ENCODE measurements at regions not wholly inside any gene's neighbourhood (a gene's known extent, or its start where the extent isn't known, plus 50 kb on each side); places are given as distances from the start of the nearest gene placed in this dataset.
"Not testable (repeated sequence)": the region's sequence is repeated elsewhere in the genome, so short reads cannot be mapped to it uniquely, and the experiment has no call there.

DNA sequence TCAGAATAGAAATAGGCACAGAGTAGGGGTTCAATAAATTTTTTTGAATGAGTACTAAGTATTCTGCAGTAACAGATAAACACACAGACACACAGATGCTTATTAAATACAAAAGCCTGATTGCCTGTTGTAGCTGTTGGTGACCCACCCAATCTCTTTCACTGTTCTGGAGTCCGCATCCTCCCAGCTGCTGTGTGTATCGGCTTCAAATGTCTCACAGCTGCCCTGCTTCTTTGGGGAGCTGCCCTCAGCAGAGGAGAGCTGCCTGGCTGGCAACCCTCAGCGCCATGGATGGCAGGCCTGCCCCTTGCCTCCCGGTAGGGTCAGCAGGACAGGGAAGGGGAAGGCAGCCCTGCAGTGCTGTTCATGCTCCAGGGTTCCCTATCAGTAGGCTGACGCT, 50.5 kb upstream of the PRNP start:
- no peak for DNase-seq

DNA sequence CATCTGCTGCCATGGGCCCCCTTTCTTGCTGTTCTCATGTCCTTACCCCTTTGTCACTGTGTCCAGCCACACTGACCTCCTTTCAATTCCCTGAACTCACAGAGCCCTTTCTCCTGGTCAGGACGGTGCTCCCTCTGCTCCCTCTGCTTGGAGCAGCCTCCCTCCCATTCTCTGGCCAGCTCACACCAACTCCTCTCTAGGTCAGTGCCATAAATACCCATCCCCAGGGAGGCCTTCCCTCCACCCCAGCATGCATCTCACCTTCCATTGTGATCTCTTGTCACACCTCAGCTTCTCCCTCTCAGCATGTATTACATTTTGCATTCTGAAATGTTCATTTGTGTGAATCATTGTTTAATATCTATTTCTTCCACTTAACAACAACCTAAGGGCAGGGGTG, 50.9 kb upstream of the PRNP start:
- DNase-seq = no peak

DNA sequence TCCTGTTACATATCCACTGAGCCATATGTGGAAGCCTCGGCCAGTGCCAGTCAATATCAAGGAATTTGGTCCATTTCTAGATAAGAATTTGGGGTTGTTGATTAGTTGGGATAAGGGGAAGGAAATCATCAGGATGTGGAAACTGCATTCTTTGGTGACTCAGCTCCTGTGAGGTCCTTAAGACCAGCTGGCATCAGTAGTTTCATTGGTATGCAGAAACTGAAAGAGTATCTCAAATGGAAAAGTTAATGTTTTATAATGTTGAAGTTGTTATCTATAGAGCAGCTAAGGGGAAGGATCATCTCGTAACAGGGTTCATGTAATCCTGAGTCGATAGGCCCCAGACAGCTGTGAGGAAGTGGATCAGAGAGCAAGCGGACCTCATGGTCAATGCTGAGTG, 52.5 kb upstream of the PRNP start:
- DNase-seq = peak; percentile 59 to 61

DNA sequence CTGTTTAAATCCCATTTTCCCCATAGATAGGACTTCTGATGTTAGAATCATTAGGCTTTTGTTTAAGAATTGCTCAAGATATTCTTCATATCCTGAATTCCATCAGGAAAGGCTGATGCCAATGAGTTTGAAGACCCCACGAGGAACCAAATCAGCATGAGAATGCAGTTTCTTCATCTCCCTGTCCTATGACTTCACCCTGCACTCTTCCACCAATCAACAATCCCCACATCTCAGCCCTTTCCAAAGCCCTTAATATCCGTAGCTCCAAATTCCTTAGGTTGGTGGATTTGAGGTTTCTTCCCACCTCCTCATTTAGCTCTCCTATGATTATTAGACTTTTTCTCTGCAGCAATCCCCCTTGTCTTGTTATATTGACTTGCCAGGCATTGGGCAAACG, 52.9 kb upstream of the PRNP start:
- no peak for DNase-seq

DNA sequence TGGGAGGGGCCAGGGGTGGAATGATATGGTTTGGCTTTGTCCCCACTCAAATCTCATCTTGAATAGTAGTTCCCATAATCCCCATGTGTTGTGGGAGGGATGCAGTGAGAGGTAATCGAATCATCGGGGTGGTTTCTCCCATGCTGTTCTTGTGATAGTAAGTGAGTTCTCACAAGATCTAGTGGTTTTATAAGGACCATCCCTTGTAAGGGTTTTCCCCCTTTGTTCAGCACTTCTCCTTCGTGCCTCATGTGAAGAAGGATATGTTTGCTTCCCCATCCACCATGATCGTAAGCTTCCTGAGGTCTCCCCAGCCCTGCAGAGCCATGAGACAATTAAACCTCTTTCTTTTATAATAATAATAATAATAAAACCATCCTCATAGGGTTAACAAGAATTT, 53.4 kb upstream of the PRNP start:
- DNase-seq = peak; percentile 57 to 62

DNA sequence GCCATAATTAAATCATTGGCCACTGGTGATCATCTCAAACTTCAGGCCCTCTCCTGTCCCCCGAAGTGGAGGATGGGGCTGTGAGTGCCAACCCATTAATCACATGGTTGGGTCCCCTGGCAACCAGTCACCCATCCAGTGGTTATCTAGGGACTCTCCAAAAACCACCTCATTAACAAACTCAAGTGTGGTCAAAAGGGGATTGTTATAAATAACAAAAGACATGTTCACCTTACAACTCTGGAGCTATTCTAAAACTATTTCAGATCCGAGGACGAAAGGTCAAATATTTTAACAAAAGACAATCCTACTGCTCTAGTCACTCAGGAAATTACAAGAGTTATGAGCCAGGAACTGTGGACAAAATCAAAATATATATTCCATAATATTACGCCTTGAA, 60.0 kb upstream of the PRNP start:
- no peak for DNase-seq

DNA sequence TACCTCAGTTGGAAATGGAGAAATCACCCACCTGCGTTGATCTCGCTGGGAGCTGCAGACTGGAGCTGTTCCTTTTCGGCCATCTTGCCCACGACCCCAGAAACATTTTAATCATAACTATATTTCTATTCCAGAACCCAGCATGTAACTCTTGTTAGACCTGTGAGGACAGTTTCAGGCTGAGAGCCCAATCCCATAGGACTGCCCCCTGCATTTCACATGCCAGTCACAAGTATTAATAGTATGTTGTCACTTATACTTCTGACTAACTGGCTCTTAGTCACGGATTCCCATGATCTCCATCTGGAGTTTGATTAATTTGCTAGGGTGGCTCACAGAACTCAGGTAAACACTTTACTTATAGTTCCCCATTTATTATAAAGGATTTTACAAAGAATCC, 60.6 kb upstream of the PRNP start:
- DNase-seq = no peak

DNA sequence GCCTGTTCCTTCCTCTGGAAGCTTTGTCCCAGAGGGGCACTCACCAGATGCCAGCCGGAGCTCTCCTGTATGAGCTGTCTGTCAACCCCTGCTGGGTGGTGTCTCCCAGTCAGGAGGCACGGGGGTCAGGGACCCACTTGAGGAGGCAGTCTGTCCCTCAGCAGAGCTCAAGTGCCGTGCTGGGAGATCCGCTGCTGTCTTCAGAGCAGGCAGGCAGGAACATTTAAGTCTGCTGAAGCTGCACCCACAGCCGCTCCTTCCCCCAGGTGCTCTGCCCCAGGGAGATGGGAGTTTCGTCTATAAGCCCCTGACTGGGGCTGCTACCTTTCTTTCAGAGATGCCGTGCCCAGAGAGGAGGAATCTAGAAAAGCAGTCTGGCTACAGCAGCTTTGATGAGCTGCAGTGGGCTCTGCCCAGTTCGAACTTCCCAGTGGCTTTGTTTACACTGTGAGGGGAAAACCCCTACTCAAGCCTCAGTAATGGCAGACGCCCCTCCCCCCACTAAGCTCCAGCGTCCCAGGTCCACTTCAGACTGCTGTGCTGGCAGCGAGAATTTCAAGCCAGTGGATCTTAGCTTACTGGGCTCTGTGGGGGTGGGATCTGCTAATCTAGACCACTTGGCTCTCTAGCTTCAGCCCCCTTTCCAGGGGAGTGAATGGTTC, 61.5 kb upstream of the PRNP start:
- DNase-seq = not testable (repeated sequence)

DNA sequence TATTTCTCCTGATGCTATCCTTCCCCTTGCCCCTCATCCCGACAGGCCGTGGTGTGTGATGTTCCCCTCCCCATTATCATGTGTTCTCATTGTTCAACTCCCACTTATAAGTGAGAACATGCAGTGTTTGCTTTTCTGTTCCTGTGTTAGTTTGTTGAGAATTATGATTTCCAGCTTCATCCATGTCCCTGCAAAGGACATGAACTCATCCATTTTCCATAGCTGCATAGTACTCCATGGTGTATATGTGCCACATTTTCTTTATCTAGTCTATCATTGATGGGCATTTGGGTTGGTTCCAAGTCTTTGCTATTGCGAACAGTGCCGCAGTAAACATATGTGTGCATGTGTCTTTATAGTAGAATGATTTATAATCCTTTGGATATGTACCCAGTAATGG, 67.1 kb upstream of the PRNP start:
- not testable (repeated sequence) for DNase-seq

DNA sequence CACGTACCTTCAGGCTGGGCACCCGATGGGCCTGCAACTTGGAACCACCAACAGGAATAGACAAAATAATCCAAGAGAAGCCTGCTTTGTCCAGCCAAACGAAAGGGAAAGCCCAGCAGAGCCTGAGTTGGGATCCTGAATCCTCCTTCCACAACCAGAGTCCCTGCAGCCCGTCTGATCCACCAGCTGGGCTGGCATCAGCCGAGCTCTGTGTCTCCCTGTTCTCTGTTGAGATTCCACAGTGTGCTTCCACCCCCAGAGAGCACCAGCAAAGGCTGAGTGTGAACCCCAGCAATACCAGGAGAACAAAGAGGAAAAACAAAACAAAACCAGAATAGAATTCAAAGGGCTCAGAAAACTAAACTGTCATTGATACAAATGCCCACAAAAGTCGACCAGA, 68.8 kb upstream of the PRNP start:
- DNase-seq = no peak

DNA sequence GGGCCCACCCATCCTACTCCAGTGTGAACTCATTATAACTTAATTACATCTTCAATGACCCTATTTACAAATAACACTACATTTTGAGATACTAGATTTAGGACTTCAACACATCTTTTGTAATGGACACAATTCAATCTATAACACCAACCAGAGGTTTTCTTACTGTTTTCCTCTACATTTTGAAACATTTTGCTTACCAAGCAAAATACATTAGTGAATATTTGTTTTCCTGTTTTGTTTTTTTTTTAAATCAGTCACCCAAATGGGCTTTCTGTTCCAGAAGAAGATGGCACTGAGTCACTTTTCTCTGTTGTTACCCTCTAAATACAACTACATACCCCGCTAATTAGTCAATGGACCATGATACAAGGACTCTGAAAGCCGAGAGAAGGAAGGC, 69.2 kb upstream of the PRNP start:
- DNase-seq = no peak

DNA sequence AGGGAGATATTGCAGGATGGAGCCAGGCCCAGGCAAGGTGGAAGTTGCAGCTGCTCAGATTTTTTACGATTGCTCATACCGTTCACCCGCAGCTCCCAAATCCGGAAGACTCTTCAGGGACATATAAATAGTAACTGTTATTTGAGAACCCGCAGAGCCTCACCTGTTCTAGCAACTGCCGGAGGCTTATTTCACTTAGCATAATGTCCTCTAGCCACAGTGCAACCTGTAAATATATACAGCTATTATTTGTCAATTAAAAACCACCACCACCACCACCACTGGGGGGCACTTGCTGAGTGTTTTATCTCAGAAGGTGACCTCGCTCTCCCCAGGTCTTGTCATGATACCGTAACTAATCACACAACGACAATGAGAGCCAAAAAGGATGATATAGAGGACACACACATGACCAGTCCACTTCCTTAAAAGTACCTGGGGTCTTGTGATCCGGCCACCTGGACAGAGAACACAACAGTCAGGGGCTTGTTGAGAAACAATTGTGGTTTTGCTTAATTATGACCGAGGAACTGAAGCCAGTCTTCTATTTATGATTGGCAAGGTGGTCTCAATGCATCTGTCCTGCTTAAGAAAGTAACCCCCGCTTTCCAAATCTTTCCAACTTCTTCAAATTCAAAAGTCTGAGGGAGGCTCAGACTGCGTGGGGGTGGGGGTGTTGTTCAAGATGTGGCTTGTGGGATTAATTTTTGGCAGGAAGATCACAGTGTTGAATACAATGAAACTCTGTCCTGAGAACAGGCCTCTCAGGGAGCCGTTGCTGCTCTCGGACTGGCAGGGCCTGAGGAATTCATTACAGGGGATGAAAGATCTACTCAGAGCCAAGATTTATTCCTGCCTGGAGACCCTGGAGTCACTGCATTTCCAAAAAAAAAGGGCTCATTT, 72.3 kb upstream of the PRNP start:
- peak; percentile 48 to 83 for DNase-seq

DNA sequence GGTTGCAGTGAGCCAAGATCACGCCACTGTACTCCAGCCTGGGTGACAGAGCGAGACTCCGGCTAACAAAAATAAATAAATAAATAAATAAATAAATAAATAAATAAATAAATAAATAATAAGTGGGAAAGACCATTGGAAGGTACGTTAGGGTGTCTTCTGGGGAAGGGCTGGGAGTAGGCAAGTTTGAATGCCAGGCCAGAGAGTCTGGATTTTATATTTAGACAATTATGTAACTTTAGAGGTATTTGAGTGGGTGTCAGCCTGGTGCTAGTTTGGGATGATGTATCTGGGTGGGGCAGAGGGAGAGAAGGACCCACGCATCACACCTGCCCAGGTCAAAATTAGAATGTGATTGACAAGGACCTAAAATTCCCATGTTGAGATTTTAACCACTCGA, 73.1 kb upstream of the PRNP start:
- no peak for DNase-seq

DNA sequence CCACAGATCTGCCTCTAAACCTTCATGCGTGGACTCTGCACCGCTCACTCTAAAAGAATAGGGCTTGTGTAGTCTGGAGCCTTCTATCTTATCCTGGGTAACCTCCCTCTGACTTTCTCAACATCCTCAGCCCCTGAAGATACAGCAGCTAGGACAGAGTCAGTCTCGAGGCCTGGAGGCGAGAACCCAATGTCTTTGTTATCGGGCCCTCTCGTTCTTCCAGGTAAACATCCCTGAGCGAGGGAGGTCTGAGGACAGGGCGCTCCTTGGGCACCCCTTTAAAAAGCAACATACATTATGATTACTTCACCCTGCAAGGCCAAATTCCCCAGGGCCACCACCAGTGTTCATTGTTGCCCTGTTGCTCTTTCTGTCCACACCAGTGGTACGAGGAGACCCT, 75.4 kb upstream of the PRNP start:
- DNase-seq = no peak

DNA sequence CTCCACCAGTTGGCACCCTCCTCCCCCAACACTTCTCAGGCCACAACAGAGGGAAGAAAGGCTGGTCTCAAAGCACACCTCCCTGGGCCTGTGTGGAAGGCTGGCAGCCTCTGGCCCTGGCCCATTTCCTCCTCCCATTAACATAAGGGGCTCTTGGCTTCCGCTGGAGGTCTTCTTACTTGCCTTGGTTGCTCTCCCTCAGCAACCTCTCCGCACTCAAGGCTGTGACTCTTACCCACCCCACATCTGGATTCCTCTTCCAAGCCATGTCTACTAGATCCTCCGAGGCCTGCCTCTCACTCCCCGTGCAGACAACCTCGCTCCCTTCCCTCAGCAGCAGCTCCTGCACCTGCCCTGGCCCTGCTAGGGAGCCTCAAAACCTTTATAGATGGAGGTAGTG, 76.7 kb upstream of the PRNP start:
- DNase-seq = no peak

DNA sequence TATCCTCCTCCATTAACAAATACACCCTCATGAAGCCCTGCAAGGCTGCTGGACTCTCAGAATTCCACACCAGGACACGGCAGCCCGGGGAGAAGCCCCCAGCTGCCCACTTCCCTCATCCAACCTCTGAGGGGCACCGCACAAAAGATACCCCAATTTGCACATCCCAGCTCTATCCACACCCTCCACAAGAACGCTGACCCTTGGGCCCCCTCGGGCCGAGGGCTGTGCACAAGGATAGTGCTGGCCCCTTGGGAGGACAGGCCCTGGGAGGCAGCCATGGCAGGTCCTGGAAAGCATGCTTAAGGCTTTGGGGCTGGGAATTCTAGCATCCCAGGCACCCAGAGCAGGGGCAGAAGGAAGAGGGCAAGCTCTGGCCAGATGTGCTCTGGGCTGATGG, 77.4 kb upstream of the PRNP start:
- no peak for DNase-seq

DNA sequence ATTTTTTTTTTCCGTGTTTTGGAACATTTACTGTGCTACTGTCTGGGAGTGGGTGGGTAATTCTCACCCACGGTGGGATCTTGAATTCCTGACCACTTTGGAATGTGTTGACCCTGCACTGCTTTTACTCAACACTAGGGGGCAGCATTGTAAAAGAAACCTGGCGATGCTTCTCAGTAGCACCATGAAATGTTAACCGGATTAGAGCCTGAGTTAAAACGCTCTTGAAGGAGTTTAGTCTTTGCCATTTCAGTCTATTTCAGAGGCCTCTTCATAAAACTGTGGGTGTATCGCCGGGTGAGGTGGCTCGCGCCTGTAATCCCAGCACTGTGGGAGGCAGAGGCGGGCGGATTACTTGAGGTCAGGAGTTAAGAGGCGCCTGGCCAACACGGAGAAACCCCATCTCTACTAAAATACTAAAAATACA, 79.0 kb upstream of the PRNP start:
- peak; percentile 66 to 91 for DNase-seq

DNA sequence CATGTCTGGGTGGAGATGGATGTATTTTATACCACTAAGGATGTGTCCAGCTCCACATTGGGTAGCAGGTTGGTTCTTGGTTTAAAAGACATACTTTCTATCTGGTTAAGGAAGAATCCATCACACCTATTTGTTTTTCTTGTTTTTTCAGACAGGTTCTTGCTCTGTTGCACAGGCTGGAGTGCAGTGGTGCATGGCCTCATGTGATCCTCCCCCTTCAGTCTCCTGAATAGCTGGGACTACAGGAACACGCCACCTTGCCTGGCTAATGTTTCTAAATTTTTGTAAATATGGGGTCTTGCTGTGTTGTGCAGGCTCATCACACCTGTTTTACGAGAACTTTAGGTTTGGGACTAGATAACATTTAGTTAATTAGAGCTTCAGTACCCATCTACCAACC, 80.2 kb upstream of the PRNP start:
- DNase-seq = no peak

DNA sequence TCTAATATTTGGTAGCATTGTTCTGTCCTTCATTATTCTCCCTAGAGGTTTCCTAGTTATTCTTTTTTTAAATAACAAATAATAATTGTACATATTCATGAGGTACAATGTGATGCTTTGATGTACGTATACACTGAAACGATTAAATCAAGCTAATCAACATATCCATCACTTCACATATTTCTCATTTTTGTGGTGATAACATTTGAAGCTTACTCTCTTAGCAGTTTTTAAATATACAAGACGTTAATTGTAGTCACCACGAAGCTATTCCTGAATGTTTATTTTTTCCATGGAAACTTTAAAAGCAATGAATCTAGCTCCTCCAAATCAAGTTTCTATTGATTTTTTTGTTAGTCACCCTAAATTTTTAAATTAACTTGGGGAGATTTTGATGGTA, 81.1 kb upstream of the PRNP start:
- no peak for DNase-seq

DNA sequence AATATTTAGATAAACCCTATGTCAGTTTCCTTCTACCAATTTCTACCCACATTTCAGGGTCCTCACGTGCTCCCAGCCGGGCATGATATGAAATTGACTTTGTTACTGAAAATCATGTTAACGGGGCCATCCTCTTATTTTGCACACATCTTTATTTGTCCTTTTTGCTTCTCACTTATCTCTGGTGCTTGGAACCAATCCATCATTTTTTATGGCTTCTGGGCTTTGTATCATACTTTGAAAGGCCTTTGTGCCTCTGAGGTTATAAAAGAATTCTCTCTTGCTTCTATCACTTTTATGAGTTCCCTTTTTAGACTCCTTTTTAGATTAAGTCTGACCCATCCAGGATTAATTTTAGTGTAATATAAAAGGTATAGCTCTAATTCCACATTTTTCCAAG, 81.7 kb upstream of the PRNP start:
- DNase-seq = no peak

DNA sequence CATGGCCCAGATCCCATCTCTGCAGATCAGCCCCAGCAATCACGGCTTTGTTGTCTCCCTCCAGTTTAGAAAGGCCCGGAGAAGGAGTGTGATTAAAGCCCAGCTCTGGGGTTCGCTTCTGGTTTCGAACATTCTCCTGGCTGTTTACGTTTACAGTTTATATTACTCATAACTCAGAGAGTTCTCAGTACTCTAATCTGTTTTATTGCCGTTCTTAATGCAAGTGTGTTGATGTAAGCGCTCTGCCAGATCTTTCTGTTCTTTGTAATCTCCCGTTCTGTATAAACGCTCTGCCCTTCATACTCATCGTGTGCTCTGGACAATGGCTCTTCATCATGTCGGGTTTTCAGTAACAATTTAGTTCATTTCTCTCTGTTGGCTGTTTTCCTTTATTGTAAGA, 82.5 kb upstream of the PRNP start:
- no peak for DNase-seq

DNA sequence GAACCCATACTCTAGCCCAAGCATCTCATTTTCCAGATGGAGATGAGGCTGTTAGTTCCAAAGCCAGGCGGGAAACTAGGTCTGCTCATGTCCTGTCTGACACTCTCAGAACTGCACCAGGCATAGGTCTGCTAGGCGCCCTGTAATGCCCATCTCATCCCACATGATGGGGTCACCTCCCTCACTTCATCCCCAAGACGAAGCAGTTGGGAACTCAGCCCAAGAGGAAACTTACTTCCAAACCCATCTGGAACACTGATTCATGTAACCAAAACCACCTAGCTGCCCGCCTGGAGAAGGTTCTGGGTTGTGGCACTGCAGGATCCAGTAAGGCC, 84.0 kb upstream of the PRNP start:
- DNase-seq = no peak

DNA sequence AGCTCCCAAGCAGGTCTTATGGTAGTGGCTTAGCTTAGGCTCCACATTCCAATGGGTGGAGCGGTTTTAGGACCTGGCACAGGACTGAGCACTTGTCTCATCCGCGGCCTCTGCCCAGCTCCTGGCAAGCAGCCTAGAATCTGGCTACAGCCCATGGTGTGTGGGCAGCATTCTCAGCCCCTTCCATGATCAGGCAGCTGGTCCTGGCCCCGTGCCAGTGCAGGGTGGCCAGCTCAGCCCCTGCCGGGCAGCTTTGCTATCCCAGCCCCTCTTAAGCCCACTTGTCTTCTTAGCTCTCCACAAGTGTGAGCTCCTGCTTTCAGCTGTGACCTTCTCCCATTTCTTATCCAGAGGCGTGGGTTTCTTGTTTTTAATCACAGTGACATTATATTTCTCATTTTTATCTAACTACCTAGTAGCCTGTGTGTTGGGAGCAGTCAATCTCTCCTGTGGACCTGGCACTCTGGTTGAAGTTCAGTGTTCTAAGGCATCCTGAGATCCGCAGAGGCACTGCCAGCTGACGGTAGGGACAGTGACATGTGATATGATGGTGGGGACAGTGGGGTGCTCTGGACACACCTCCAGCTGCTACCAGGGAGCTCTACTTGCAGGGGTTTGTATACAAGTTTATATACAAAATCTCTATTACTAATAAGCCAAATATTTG, 84.5 kb upstream of the PRNP start:
- DNase-seq = no peak

DNA sequence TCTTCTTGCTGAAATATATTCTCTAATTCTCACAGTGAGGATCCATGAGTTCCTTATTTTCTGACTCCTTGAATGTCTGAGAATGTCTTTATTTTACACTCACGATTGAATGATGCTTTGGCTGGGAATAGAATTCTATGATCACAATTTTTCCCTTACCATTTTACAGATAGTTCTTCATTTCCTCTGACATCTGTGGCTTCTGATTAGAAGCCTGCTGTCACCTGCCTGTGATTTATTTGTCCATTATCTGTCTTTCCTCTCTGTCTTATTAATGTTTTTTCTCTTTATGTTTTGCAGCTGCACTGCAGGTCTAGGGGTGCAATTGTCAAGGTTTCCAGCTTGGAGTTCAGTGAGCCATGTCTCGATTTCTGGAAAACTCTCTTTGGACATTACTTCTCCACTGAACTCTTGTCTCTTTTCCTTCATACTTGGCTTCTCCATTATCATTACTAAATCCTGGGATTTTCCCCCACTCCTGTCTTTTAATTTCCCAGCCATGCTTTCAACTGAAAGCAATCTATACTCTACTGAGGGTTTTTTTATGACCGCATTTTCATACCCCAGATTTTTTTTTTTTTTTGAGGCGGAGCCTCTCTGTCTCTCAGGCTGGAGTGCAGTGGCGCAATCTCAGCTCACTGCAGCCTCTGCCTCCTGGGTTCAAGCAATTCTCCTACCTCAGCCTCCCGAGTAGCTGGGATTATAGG, 85.8 kb upstream of the PRNP start:
- no peak for DNase-seq
